GM21786 (cell line): ENCODE measurements at regions not wholly inside any gene's neighbourhood (a gene's known extent, or its start where the extent isn't known, plus 50 kb on each side); places are given as distances from the start of the nearest gene placed in this dataset.

Experiments
- ATAC-seq: cut with Tn5 transposase; IDR thresholded peaks from one replicate; pipeline ENCODE4 v1.9.1; 2021; ENCODE audit not compliant: unreplicated experiment

DNA sequence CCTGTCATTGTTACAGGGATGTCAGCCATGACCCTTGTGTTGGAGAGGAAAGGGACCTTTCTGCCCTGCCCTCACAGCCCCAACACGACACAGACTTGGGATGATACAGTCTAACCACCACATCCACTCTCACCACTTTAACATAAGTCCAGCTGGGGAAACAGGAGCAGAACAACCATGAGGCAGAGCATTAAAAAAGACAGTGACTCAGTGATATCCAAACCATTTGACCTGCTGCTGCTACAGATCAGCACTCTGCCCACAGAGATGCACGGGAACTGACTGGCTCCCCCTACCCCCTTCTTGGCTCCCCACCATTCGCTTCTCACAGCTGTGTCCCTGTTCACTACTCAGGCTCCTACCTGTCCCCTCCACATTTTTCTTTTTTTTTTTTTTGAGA is 458.6 kb downstream of the ZNF608 start:
- no peak for ATAC-seq

DNA sequence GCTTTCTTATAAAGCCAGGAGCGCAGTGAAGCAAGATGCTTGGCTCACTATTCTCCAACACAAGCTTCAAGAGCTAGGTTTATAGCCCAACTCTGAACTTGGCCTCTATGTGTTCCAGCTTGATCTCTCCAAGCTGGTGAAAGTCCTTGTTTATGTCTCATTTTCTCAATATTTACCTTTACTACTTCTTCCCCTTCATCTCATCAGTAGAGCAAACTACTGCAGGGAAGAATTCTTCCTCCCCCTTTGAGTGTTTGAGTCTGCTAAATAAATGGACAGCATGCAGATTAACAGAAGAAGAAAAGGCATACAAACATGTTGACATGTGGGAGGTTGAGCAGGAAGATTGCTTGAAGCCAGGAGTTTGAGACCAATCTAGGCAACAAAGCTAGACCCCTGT is 460.7 kb downstream of the ZNF608 start:
- no peak for ATAC-seq

- no peak for ATAC-seq
Measured at GRCh38 chr5:124285071-124285470, 461.4 kb downstream of the ZNF608 start.

GRCh38 chr5:124283031-124283430 is 463.4 kb downstream of the ZNF608 start:
- no peak for ATAC-seq

- no peak for ATAC-seq
Measured at GRCh38 chr5:124280079-124280478, 466.4 kb downstream of the ZNF608 start.

- ATAC-seq, result no peak
Measured at GRCh38 chr5:124279146-124279876, 467.1 kb downstream of the ZNF608 start.

GRCh38 chr5:124278636-124279035 is 467.8 kb downstream of the ZNF608 start:
- no peak for ATAC-seq

DNA sequence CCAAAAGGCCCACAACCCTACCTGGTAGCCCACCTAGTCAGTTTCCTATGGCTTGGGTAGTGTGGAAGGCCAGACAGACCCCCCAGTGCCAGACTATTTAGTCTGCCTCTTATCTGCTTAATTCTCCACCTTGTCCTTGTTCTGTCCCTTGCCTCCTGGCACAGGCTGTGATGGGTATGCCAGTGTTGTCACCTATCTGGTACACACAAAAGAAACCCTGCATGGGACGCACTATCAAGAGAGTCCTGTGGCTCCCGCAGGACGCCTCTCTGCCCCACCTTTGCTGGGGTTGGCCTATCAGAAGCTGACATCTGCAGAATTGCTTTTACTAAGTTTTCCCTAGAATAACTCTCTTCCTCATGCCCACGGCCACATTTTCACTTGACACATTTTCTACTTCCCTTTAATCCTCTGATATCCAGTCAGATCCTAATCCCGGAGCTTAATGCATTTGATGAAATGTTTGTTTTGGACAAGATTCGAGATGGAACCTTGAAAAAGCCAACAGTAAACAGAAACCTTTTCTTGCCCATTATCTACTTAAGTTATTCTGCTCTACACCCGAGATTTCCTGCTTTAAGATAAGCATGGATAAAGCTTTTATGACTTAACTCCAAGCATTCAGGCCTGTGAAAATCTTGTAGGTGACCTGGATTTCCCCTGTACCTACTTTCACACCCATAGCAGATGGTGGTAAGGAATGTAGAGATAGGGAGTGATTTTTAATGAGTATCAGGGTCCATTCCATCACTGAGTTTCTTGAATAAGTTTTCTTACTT is 468.5 kb downstream of the ZNF608 start:
- ATAC-seq, result no peak

DNA sequence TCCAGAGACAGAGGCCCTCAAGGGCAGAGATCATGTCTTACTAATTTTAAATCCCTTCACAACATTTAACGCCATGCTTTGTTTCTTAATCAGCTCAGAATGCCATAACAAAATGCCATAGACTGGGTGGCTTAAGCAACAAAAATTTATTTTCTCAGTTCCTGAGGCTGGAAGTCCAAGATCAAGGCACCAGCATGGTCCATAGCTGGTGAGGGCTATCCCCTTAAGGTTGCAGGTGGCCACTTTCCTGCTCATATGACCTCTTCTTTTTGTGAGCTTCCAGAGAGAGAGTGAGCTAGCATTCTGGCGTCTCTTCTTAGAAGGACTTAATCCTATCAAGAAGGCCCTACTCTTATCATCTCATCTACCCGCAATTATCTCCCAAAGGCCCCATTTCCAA is 470.3 kb downstream of the ZNF608 start:
- ATAC-seq, result no peak

GRCh38 chr5:124274949-124275348 is 471.5 kb downstream of the ZNF608 start:
- no peak for ATAC-seq

GRCh38 chr5:124264499-124264898 is 481.9 kb downstream of the ZNF608 start:
- no peak for ATAC-seq

DNA sequence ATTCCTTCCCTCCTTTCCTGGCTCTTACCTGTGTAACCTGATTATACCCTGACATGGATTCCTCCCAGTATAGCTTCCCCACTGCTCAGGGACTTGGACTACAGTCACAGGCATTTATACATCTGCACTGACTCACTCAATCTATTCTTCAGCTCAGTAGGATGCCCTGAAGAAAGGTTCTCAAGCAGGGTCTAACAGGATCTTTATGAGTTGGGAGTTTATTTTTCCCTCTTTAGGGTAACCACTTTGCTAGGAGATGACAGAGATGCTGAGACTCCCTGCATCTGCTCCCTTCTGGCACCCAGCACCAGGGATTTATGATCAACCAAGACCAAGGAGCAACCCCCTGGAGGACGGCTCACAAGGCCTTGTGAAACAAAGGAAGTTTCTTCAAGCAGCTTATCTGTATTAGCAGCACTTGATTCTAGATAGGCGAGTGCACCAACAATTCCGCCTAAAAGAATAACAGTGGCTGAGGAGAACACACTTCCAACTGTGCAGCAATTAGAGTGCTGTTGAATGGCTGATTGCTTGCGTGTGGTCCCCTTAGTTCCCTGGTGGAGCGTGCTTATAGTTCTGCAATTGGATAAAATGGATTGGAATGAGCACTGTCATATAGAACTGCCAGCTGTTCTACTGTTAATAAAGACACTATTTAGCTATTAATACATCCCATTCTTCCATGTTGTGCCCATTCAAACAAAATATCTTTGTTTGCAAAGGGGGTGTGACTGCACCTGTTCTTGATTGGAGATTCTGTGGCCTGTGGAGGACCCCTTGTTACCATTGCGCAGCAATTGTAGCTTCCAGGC is 482.6 kb downstream of the ZNF608 start:
- ATAC-seq, result no peak

- ATAC-seq, result no peak
Measured at GRCh38 chr5:124262991-124263571, 483.4 kb downstream of the ZNF608 start.

- no peak for ATAC-seq
Measured at GRCh38 chr5:124262470-124262869, 484.0 kb downstream of the ZNF608 start.

- ATAC-seq, result no peak
Measured at GRCh38 chr5:124261848-124262247, 484.6 kb downstream of the ZNF608 start.

DNA sequence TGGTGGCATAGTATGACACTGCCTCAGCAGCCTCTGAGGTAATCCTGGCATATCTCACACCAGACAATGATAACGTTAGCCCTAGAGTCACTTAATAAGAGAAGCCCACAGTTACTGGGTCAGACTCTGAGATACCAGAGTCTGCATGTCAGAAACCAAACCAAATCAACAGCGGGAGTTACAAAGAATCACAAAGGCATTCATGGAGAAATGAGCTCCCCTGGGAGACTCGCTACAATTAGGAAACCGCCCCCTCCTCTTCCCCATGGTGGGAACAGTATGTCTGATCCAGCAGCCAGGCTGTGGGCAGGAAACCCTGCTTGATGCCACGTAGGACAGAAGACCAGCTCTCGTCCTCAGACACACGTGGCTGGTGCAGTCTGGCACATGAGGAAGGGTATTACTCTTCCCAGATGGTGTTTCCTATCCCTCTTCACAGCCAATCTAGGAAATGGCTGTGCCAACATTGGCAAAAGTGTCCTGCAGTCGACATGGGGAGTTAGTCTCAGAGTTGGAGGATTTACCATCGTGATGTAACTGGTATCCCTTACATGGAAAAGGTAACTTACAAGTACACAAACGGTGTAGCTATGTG is 485.4 kb downstream of the ZNF608 start:
- ATAC-seq, result no peak

DNA sequence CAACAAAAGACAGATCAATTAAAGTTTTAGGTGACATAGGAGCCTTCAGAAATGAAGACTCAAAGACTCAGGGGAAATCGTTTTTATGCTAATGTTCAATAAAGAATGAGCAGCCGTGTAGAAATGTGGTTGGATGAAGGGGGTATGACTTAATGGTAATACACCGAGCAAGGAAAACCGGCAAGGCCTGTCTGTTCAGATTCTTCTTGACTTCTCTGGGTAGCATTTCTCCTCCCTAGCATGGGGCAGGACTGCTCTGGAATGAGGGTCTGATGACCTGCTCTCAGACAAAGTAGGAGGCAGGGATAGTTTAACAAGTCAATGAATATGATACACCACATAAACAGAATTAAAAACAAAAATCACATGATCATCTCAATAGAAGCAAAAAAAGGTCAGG is 487.4 kb downstream of the ZNF608 start:
- no peak for ATAC-seq

DNA sequence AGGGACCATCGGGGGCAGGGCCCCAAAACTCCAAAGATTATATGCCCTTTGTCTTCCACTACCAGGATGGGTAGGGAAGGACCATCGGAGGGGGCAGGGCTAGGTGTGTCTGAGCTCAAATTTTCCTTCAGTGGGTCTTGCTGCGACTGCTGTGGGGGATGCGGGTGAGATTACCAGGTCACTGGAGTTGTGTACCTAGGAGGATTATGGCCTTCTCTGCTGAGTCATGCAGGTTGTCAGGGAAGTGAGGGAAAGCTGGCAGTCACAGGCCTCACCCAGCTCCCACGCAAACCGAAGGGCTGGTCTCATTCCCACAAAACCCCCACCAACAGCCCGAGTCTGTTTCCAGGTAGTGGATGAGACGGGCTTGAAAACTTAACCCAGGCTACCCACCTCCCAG is 489.4 kb downstream of the ZNF608 start:
- ATAC-seq, result no peak

GRCh38 chr5:124253203-124253810 is 493.1 kb downstream of the ZNF608 start:
- no peak for ATAC-seq

- ATAC-seq, result no peak
Measured at GRCh38 chr5:124252747-124253146, 493.7 kb downstream of the ZNF608 start.
